Calu3 (cell line): ENCODE measurements at regions not wholly inside any gene's neighbourhood (a gene's known extent, or its start where the extent isn't known, plus 50 kb on each side); places are given as distances from the start of the nearest gene placed in this dataset.

Source experiments
- BruUV-seq: library from RNA; stranded (reverse); fragments of 400-500 nt; replicated peaks from 2 replicates; lab custom pipeline; 2021; lab: Mats Ljungman, UMichigan
- CTCF ChIA-PET: fragments of 300-600 bp; sonication (Branson Sonifier 250); formaldehyde crosslinking; loops from one replicate; lab custom pipeline; 2022; ENCODE audit warnings: antibody characterized with exemption; lab: Charles Lee
- DNase-seq: peaks from one replicate; pipeline ENCODE4 v3.0.0; 2022
- H3K27ac Mint-ChIP-seq: one replicate; pipeline ENCODE4 v1.8.0; 2022; ENCODE audit warnings: mixed read lengths; ENCODE audit not compliant: unreplicated experiment
- H3K27me3 Mint-ChIP-seq: one replicate; pipeline ENCODE4 v1.8.0; 2022; ENCODE audit warnings: mixed read lengths; ENCODE audit not compliant: unreplicated experiment
- H3K36me3 Mint-ChIP-seq: one replicate; pipeline ENCODE4 v1.8.0; 2022; ENCODE audit warnings: mild to moderate bottlenecking, moderate library complexity, mixed read lengths; ENCODE audit not compliant: insufficient read depth, unreplicated experiment
- H3K4me1 Mint-ChIP-seq: one replicate; pipeline ENCODE4 v1.8.0; 2022; ENCODE audit warnings: mild to moderate bottlenecking, low read depth, mixed read lengths; ENCODE audit not compliant: unreplicated experiment
- H3K4me3 Mint-ChIP-seq: one replicate; pipeline ENCODE4 v1.8.0; 2022; ENCODE audit warnings: mild to moderate bottlenecking, low read depth, moderate library complexity, mixed read lengths; ENCODE audit not compliant: unreplicated experiment
- H3K9me3 Mint-ChIP-seq: one replicate; pipeline ENCODE4 v1.8.0; 2022; ENCODE audit warnings: low read depth, mixed read lengths; ENCODE audit not compliant: unreplicated experiment
- intact Hi-C: fragments of 100-400 bp; cut with micrococcal nuclease; formaldehyde crosslinking; loops from one replicate; pipeline ENCODE4 v1.10.0; 2022; ENCODE audit not compliant: unreplicated experiment
- TF ChIP-seq, protein P1 (sequence below): fragments of 200-600 bp; IDR thresholded peaks from one replicate; pipeline ENCODE4 v1.8.0; 2022; ENCODE audit warnings: antibody characterized with exemption; ENCODE audit not compliant: unreplicated experiment

DNA sequence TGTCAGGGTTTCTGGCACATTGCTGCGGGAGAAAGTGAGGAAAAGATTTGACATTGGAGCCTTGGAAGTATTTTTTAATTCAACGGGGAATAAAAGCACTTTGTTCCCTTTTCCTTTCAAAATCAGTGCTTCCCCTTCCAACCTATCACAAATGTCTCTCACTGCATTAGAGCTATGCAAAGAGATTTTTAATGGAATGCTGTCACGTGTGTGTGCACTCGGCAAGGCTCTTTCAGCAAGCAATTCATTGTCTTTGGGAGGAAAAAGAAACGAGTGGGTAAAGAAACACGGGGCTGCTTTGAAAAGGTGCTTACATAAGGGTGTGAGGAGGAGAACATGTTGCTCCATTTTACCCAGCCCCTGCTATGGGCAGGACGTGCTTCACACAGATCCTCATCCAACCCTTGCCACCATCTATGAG, 490.4 kb upstream of the PROK2 start:
- intact Hi-C loops: no loop called here
- CTCF ChIA-PET: no interaction called here
- no peaks in the 10 kb centered on the region for H3K4me1 Mint-ChIP-seq

DNA sequence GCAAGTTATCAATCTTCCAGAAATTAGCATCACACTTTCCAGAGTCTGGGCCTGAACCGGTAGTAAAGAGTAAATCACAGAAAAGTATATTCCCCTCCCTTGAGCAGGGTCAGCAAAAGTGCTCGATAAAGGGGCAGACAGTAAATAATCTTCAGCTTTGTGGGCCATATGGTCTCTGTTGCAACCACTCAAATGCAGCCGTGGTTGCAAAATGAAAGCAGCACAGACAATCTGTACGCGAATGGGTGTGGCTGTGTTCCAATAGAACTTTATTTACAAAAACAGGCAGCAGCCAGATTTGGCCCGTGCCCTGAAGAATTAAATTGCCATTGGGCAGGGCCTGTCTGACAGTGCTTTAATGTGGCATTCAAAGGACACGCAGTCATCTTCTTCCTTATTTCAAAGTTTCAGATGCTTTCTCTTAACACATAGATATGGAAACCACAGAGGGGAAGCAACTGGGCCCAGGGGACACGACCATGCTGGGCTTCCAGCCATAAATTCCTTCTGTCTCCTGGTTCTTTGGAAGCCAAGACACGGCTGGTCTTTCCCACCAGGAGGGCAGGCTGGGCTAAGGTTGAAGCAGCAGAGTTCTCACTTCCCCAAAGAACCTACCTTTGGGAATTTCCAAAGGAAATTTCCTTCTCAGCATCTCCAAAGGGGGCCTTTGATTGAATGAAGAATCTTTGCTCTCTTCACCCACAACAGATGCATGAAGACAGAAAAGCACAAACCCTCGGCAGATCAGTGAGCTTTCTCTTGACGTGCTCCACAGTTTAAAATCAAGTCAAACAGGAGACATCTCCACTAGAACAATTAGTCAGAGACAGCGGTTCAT, 489.8 kb upstream of the PROK2 start:
- no peak overlapping the region for H3K4me3 Mint-ChIP-seq
- intact Hi-C loops: no loop called here
- CTCF ChIA-PET: no interaction called here
- H3K4me1 Mint-ChIP-seq: no peaks in the 10 kb centered on the region
- peaks cover 28% of the 10 kb centered on the region for H3K27me3 Mint-ChIP-seq
- no peak for DNase-seq
- no peaks in the 10 kb centered on the region for H3K9me3 Mint-ChIP-seq
- no peak overlapping the region for H3K27ac Mint-ChIP-seq
- BruUV-seq: no TSS peak
- TF ChIP-seq, protein P1, sequence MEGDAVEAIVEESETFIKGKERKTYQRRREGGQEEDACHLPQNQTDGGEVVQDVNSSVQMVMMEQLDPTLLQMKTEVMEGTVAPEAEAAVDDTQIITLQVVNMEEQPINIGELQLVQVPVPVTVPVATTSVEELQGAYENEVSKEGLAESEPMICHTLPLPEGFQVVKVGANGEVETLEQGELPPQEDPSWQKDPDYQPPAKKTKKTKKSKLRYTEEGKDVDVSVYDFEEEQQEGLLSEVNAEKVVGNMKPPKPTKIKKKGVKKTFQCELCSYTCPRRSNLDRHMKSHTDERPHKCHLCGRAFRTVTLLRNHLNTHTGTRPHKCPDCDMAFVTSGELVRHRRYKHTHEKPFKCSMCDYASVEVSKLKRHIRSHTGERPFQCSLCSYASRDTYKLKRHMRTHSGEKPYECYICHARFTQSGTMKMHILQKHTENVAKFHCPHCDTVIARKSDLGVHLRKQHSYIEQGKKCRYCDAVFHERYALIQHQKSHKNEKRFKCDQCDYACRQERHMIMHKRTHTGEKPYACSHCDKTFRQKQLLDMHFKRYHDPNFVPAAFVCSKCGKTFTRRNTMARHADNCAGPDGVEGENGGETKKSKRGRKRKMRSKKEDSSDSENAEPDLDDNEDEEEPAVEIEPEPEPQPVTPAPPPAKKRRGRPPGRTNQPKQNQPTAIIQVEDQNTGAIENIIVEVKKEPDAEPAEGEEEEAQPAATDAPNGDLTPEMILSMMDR: no peak
- no peaks in the 10 kb centered on the region for H3K36me3 Mint-ChIP-seq

More for the DNA sequence above, 490.4 kb upstream of the PROK2 start:
- H3K27me3 Mint-ChIP-seq: peaks cover 34% of the 10 kb centered on the region
- H3K9me3 Mint-ChIP-seq: no peaks in the 10 kb centered on the region
- DNase-seq: no peak
- TF ChIP-seq, protein P1: no peak
- no peak overlapping the region for H3K27ac Mint-ChIP-seq
- no peak overlapping the region for H3K4me3 Mint-ChIP-seq
- H3K36me3 Mint-ChIP-seq: no peaks in the 10 kb centered on the region
- no TSS peak for BruUV-seq

DNA sequence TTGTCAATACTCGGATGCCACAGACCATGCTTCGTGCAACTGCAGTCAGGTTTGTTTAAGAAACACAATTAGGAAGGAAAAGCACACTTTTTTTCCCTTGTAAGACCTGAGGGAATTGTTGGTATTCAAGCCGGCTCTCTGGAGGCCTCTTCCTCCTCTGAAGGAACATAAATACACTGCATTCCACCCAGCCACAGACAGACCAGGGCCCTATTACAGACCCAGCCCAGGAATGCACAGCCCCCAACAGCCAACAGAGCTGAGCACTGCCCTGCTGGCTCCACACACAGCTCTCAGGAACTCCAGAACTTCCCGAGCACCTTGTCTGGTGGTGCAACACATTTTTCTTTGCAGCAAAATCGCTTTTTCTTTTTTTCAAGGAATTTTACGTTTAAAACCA, 488.7 kb upstream of the PROK2 start:
- TF ChIP-seq, protein P1: no peak
- no peak overlapping the region for H3K27ac Mint-ChIP-seq
- no TSS peak for BruUV-seq
- no peak overlapping the region for H3K4me3 Mint-ChIP-seq
- no peaks in the 10 kb centered on the region for H3K4me1 Mint-ChIP-seq
- no peaks in the 10 kb centered on the region for H3K36me3 Mint-ChIP-seq
- intact Hi-C loops: no loop called here
- peaks cover 17% of the 10 kb centered on the region for H3K27me3 Mint-ChIP-seq
- H3K9me3 Mint-ChIP-seq: no peaks in the 10 kb centered on the region
- DNase-seq: no peak
- CTCF ChIA-PET: no interaction called here

DNA sequence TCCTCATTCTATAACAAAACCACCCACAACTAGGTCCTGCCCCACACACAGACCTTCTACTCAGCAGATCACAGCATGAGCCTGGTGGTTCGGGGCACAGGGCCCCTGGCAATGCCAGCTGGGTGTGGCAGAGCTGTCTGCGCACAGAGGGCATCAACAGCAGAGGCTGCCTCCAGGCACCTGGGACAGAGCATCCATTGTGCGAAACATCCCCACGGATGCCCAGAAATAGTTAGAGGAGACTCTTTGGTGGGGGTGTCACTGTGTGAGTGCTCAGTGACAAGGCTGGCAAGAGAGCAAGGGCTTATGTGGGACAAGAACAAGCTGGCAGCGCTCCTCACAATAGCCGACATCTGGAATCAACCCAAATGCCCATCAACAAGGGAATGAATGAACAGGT, 487.4 kb upstream of the PROK2 start:
- intact Hi-C loops: no loop called here
- Mint-ChIP-seq H3K4me1 (no peaks in the 10 kb centered on the region), H3K36me3 (no peaks in the 10 kb centered on the region), H3K9me3 (no peaks in the 10 kb centered on the region), H3K27me3 (peaks cover 5% of the 10 kb centered on the region), H3K27ac (no peak overlapping the region), H3K4me3 (no peak overlapping the region)
- no peak for DNase-seq
- TF ChIP-seq, protein P1: no peak
- CTCF ChIA-PET: no interaction called here
- no TSS peak for BruUV-seq
